Panc1 (cell line): ENCODE measurements at regions not wholly inside any gene's neighbourhood (a gene's known extent, or its start where the extent isn't known, plus 50 kb on each side); places are given as distances from the start of the nearest gene placed in this dataset.
"Not testable (repeated sequence)": the region's sequence is repeated elsewhere in the genome, so short reads cannot be mapped to it uniquely, and the experiment has no call there.

Experiments
- ATAC-seq: fragments of 200-7000 bp; cut with Tn5 transposase; 2 replicates; pipeline ENCODE4 v1.9.1; 2020; ENCODE audit warnings: mild to moderate bottlenecking, moderate library complexity
- BruUV-seq: library from RNA; stranded (reverse); fragments of 400-500 nt; replicated peaks from 2 replicates; lab custom pipeline; 2021; lab: Mats Ljungman, UMichigan
- CTCF ChIA-PET: fragments of 300-600 bp; sonication (Branson Sonifier 250); formaldehyde crosslinking; loops from one replicate; lab custom pipeline; 2022; ENCODE audit warnings: antibody characterized with exemption; lab: Charles Lee
- POLR2A ChIA-PET: fragments of 300-600 bp; sonication (Branson Sonifier 250); formaldehyde crosslinking; loops from one replicate; lab custom pipeline; 2022; ENCODE audit warnings: antibody characterized with exemption; lab: Charles Lee
- DNase-seq: peaks from one replicate; pipeline ENCODE4 v3.0.0-alpha.2; 2010; ENCODE audit warnings: low read depth, low spot score
- H3K27ac ChIP-seq: 2 replicates; pipeline ENCODE4 v1.5.1; 2011; ENCODE audit warnings: mild to moderate bottlenecking, low read length, inconsistent platforms
- H3K27me3 ChIP-seq: fragments of 200-500 bp; sonication (Bioruptor generic); 2 replicates; pipeline ENCODE4 v1.6.0; 2014; ENCODE audit warnings: low read length, inconsistent platforms; ENCODE audit not compliant: control insufficient read depth, insufficient read depth
- H3K36me3 ChIP-seq: fragments of 200-500 bp; sonication (Bioruptor generic); 2 replicates; pipeline ENCODE4 v1.5.1; 2014; ENCODE audit warnings: inconsistent platforms, mild to moderate bottlenecking, low read length, moderate library complexity; ENCODE audit not compliant: control insufficient read depth, insufficient read depth
- H3K4me1 ChIP-seq: 2 replicates; pipeline ENCODE4 v1.5.1; 2011; ENCODE audit warnings: inconsistent platforms, mild to moderate bottlenecking, low read length, moderate library complexity; ENCODE audit not compliant: control insufficient read depth, insufficient read depth
- H3K4me3 ChIP-seq, 2 experiments: 2 replicates each; pipeline ENCODE4 v1.5.1; 2011 to 2012; ENCODE audit warnings: low read depth in 2 of 2, low read length in 2 of 2, mild to moderate bottlenecking in 2 of 2, inconsistent platforms in 1 of 2, moderate library complexity in 1 of 2
- H3K9me3 ChIP-seq: fragments of 200-500 bp; sonication (Bioruptor generic); 2 replicates; pipeline ENCODE4 v1.5.1; 2014; ENCODE audit warnings: low read depth, mild to moderate bottlenecking, inconsistent platforms, low read length, moderate library complexity; ENCODE audit not compliant: control insufficient read depth, insufficient read depth
- in situ Hi-C: cut with HindIII; loops from 2 replicates; pipeline ENCODE4 v1.10.0; 2016; ENCODE audit warnings: low sequenced_read_pairs, low pct_unique_long_range_greater_than_20kb
- intact Hi-C: fragments of 100-400 bp; cut with micrococcal nuclease; formaldehyde crosslinking; loops from one replicate; pipeline ENCODE4 v1.10.0; 2022; ENCODE audit not compliant: unreplicated experiment

GRCh38 chr15:32315079-32315939, 87.8 kb downstream of the GOLGA8K start:
- H3K4me3 ChIP-seq, in situ Hi-C loops, BruUV-seq, ATAC-seq, H3K36me3 ChIP-seq, H3K4me1 ChIP-seq, H3K27ac ChIP-seq, intact Hi-C loops, H3K27me3 ChIP-seq, CTCF ChIA-PET, DNase-seq, POLR2A ChIA-PET, H3K9me3 ChIP-seq: not testable (repeated sequence)

- H3K9me3 ChIP-seq, DNase-seq, CTCF ChIA-PET, BruUV-seq, POLR2A ChIA-PET, intact Hi-C loops, H3K36me3 ChIP-seq, in situ Hi-C loops, ATAC-seq, H3K4me1 ChIP-seq, H3K4me3 ChIP-seq, H3K27me3 ChIP-seq, H3K27ac ChIP-seq: not testable (repeated sequence)
Measured at GRCh38 chr15:32313446-32314209, 89.5 kb downstream of the GOLGA8K start.

DNA sequence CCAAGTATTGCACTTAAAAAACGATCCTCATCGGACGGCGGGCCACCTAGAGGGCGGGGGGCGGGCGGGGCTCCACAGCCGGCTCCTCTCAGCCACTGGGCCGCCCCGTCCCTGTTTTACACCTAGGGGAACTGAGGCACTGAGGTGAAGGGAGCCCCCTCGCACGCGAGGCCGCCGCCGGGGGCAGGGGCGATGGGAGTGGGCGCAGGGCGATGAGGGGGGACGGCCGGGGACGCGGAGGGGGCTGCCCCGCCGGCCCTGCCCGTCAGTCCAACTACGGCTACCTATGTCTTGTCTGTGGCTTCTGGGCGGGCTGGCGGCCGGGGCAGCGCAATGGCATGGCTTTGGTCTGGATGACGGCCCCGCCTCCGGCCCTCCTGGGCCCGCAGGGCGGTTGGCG, 90.4 kb downstream of the GOLGA8K start:
- H3K9me3 ChIP-seq, in situ Hi-C loops, BruUV-seq, ATAC-seq, H3K27ac ChIP-seq, H3K36me3 ChIP-seq, DNase-seq, H3K4me3 ChIP-seq, CTCF ChIA-PET, H3K4me1 ChIP-seq, H3K27me3 ChIP-seq, intact Hi-C loops, POLR2A ChIA-PET: not testable (repeated sequence)

DNA sequence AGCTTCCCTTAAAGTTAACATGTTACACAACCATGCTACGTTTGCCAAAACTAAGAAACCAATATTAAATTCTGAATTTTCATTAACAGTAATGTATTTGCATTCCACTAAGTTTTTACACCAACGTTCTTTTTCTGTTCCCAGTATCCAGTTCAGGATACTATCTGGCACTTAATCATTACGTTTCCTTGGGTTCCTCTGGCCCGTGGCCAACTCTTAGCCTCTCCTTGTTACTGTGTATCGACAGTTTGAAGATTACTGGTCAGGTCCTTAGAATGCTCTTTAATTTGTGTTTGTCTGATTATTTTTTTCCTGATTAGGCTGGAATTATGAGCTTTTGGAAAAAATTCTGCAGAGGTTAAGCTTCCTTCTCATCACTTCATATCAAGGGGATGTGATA, 95.5 kb downstream of the GOLGA8K start:
- POLR2A ChIA-PET: not testable (repeated sequence)

DNA sequence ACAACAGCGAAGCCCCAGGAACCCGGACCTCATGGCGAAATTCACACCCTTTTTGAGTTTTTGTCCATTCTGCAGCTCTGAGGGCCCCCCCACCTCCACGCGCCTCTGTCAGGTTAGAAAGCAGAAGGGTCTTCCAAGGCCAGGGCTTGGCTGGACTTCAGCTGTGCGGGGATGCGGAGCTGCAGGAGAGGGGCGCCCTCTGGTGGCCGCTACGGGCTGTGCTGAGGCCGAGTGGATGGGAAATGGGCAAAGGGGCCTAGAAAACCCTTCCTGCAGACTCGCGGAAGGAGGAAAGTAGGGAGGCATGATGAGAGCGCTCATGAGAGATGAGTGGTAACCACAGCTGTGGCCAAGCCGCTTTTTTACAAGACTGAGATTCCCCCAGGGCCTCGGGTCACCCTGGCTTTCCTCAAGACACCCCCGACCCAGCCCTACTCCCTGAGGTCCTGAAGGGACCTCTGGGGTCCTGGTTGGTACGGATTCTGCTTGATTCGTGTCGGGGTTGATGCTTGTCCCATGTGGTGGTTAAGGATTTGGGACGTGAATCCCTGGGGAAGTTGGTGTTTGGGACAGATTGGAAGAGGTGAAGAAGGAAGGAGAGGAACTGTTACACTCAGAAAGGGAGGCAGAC, 126.8 kb downstream of the GOLGA8K start:
- peak; percentile 95 for ATAC-seq
- BruUV-seq, H3K4me3 ChIP-seq, CTCF ChIA-PET, POLR2A ChIA-PET, H3K27me3 ChIP-seq, DNase-seq, in situ Hi-C loops, intact Hi-C loops, H3K4me1 ChIP-seq, H3K36me3 ChIP-seq, H3K9me3 ChIP-seq, H3K27ac ChIP-seq: not testable (repeated sequence)

More for the DNA sequence above, 95.5 kb downstream of the GOLGA8K start:
- ATAC-seq, H3K4me3 ChIP-seq, H3K4me1 ChIP-seq, H3K27ac ChIP-seq, H3K9me3 ChIP-seq, BruUV-seq, DNase-seq, intact Hi-C loops, H3K27me3 ChIP-seq, H3K36me3 ChIP-seq, in situ Hi-C loops, CTCF ChIA-PET: not testable (repeated sequence)

- H3K4me1 ChIP-seq, H3K9me3 ChIP-seq, BruUV-seq, ATAC-seq, H3K27me3 ChIP-seq, in situ Hi-C loops, CTCF ChIA-PET, H3K4me3 ChIP-seq, DNase-seq, POLR2A ChIA-PET, H3K27ac ChIP-seq, H3K36me3 ChIP-seq, intact Hi-C loops: not testable (repeated sequence)
Measured at GRCh38 chr15:32253958-32254357, 149.1 kb downstream of the GOLGA8K start.

DNA sequence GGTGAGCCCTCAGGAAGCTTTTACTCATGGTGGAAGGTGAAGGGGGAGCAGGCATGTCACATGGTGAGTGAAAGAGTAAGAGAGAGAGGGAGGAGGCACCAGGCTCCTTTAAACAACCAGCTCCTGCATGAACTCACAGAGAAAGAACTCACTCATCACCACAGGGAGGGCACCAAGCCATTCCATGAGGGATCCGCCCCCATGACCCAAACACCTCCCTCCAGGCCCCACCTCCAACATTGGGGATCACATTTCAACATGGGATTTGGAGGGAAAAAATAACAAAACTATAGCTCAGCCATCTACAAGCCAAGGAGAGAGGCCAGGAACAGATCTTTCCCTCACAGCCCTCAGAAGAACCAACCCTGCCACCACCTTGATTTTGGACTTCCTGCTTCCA, 153.9 kb downstream of the GOLGA8K start:
- BruUV-seq, H3K27ac ChIP-seq, POLR2A ChIA-PET, H3K4me3 ChIP-seq, H3K27me3 ChIP-seq, DNase-seq, ATAC-seq, H3K36me3 ChIP-seq, CTCF ChIA-PET, H3K9me3 ChIP-seq, in situ Hi-C loops, intact Hi-C loops, H3K4me1 ChIP-seq: not testable (repeated sequence)
